Thymus (tissue), 11 donors: ENCODE measurements at regions not wholly inside any gene's neighbourhood (a gene's known extent, or its start where the extent isn't known, plus 50 kb on each side); places are given as distances from the start of the nearest gene placed in this dataset.
"Not testable (repeated sequence)": the region's sequence is repeated elsewhere in the genome, so short reads cannot be mapped to it uniquely, and the experiment has no call there.

Source experiments
- DNase-seq, 9 donors: peaks; one replicate each; pipeline ENCODE4 v3.0.0-alpha.2; 2013; ENCODE audit warnings: low spot score in 9 of 9, low read depth in 6 of 9, missing footprints in 1 of 9
- H3K27ac ChIP-seq, 2 donors: one replicate each; pipeline ENCODE4 v1.5.1; 2013; ENCODE audit warnings: control low read depth in 1 of 2, low read depth in 1 of 2, low read length in 1 of 2, mild to moderate bottlenecking in 1 of 2, moderate library complexity in 1 of 2
- H3K27me3 ChIP-seq, 2 donors: one replicate each; pipeline ENCODE4 v1.5.1; 2013; ENCODE audit warnings: low read length in 1 of 2; ENCODE audit not compliant: control insufficient read depth in 2 of 2, insufficient read depth in 1 of 2
- H3K36me3 ChIP-seq, 2 donors: one replicate each; pipeline ENCODE4 v1.5.1; 2013; ENCODE audit warnings: low read length in 1 of 2, mild to moderate bottlenecking in 1 of 2, moderate library complexity in 1 of 2; ENCODE audit not compliant: control insufficient read depth in 2 of 2, insufficient read depth in 2 of 2
- H3K4me1 ChIP-seq, 2 donors: one replicate each; pipeline ENCODE4 v1.5.1; 2013; ENCODE audit warnings: low read length in 2 of 2; ENCODE audit not compliant: control insufficient read depth in 2 of 2, insufficient read depth in 2 of 2
- H3K4me3 ChIP-seq, 2 donors: one replicate each; pipeline ENCODE4 v1.5.1; 2013; ENCODE audit warnings: low read length in 2 of 2, control low read depth in 1 of 2, mild to moderate bottlenecking in 1 of 2
- H3K9me3 ChIP-seq, 2 donors: one replicate each; pipeline ENCODE4 v1.5.1; 2013; ENCODE audit warnings: low read length in 1 of 2, mild to moderate bottlenecking in 1 of 2; ENCODE audit not compliant: control insufficient read depth in 2 of 2, insufficient read depth in 1 of 2
- WGBS: extraction: QIAGEN DNeasy Blood & Tissue Kit; methylation state at CpG from one replicate; pipeline ENCODE4 v1.1.7; 2013; 5-methylcytosine and 5-hydroxymethylcytosine counted together
- donor health status: healthy.

- DNase-seq, result no peak
- 96% methylated on average over 4 of the region's 4 CpGs for WGBS
These were observed 345.7 kb upstream of the C2CD4B start for GRCh38 chr15:62510791-62511190.

GRCh38 chr15:62512904-62513303, 347.8 kb upstream of the C2CD4B start:
- Histone ChIP-seq H3K4me3 (no peak overlapping the region), H3K36me3 (no peaks in the 10 kb centered on the region), H3K27ac (no peak overlapping the region), H3K27me3 (no peaks in the 10 kb centered on the region), H3K4me1 (no peaks in the 10 kb centered on the region), H3K9me3 (no peaks in the 10 kb centered on the region)
- no peak for DNase-seq
- WGBS, result 98% methylated on average over 1 of the region's 1 CpG

More at GRCh38 chr15:62510791-62511190, 345.7 kb upstream of the C2CD4B start:
- Histone ChIP-seq H3K36me3 (no peaks in the 10 kb centered on the region), H3K4me3 (no peak overlapping the region), H3K27ac (no peak overlapping the region), H3K9me3 (no peaks in the 10 kb centered on the region), H3K4me1 (peaks cover 0 to 4% of the 10 kb centered on the region in 2 donors), H3K27me3 (no peaks in the 10 kb centered on the region)

GRCh38 chr15:62513893-62514292, 348.8 kb upstream of the C2CD4B start:
- WGBS, result 86% methylated on average over 4 of the region's 4 CpGs
- no peaks in the 10 kb centered on the region for H3K9me3 ChIP-seq

GRCh38 chr15:62515696-62516395, 350.8 kb upstream of the C2CD4B start:
- WGBS, result 95% methylated on average over 7 of the region's 7 CpGs
- Histone ChIP-seq H3K27ac (no peak overlapping the region), H3K9me3 (no peaks in the 10 kb centered on the region), H3K4me3 (no peak overlapping the region), H3K27me3 (no peaks in the 10 kb centered on the region), H3K36me3 (no peaks in the 10 kb centered on the region), H3K4me1 (no peaks in the 10 kb centered on the region)
- DNase-seq, result no peak

More at GRCh38 chr15:62513893-62514292, 348.8 kb upstream of the C2CD4B start:
- Histone ChIP-seq H3K4me3 (no peak overlapping the region), H3K4me1 (no peaks in the 10 kb centered on the region), H3K27me3 (no peaks in the 10 kb centered on the region), H3K36me3 (no peaks in the 10 kb centered on the region), H3K27ac (no peak overlapping the region)
- no peak for DNase-seq

GRCh38 chr15:62517541-62517940, 352.5 kb upstream of the C2CD4B start:
- no peaks in the 10 kb centered on the region for H3K9me3 ChIP-seq
- DNase-seq, result no peak
- no peaks in the 10 kb centered on the region for H3K27me3 ChIP-seq
- H3K36me3 ChIP-seq, result no peaks in the 10 kb centered on the region
- no peaks in the 10 kb centered on the region for H3K4me1 ChIP-seq
- 55% methylated on average over 1 of the region's 1 CpG for WGBS
- H3K4me3 ChIP-seq, result no peak overlapping the region
- H3K27ac ChIP-seq, result no peak overlapping the region

GRCh38 chr15:62518666-62519065, 353.6 kb upstream of the C2CD4B start:
- not testable (repeated sequence) for H3K4me1 ChIP-seq, H3K9me3 ChIP-seq, H3K27ac ChIP-seq, DNase-seq, H3K27me3 ChIP-seq, H3K4me3 ChIP-seq, H3K36me3 ChIP-seq
- WGBS, result 98% methylated on average over 6 of the region's 6 CpGs

GRCh38 chr15:62519900-62520299, 354.8 kb upstream of the C2CD4B start:
- H3K36me3 ChIP-seq, result no peaks in the 10 kb centered on the region
- 82% methylated on average over 4 of the region's 4 CpGs for WGBS

GRCh38 chr15:62520887-62521286, 355.8 kb upstream of the C2CD4B start:
- WGBS, result 93% methylated on average over 2 of the region's 2 CpGs
- Histone ChIP-seq H3K4me1 (no peaks in the 10 kb centered on the region), H3K27me3 (no peaks in the 10 kb centered on the region), H3K9me3 (no peaks in the 10 kb centered on the region), H3K4me3 (no peak overlapping the region), H3K36me3 (no peaks in the 10 kb centered on the region), H3K27ac (no peak overlapping the region)
- DNase-seq, result no peak

More at GRCh38 chr15:62519900-62520299, 354.8 kb upstream of the C2CD4B start:
- H3K4me3 ChIP-seq, result no peak overlapping the region
- no peak overlapping the region for H3K27ac ChIP-seq
- no peak for DNase-seq
- H3K27me3 ChIP-seq, result no peaks in the 10 kb centered on the region
- H3K4me1 ChIP-seq, result no peaks in the 10 kb centered on the region
- no peaks in the 10 kb centered on the region for H3K9me3 ChIP-seq

- no peak overlapping the region for H3K4me3 ChIP-seq
- no peak overlapping the region for H3K27ac ChIP-seq
- no peaks in the 10 kb centered on the region for H3K27me3 ChIP-seq
- no peaks in the 10 kb centered on the region for H3K9me3 ChIP-seq
- WGBS, result 97% methylated on average over 2 of the region's 2 CpGs
- no peak for DNase-seq
- H3K4me1 ChIP-seq, result no peaks in the 10 kb centered on the region
- H3K36me3 ChIP-seq, result no peaks in the 10 kb centered on the region
These were observed 356.3 kb upstream of the C2CD4B start for GRCh38 chr15:62521396-62521795.
